IPS DF 19.7 (cell line): ENCODE measurements at regions not wholly inside any gene's neighbourhood (a gene's known extent, or its start where the extent isn't known, plus 50 kb on each side); places are given as distances from the start of the nearest gene placed in this dataset.

Experiments used
- DNase-seq: peaks from one replicate; pipeline ENCODE4 v3.0.0-alpha.2; 2013; ENCODE audit warnings: low read depth, low spot score

DNA sequence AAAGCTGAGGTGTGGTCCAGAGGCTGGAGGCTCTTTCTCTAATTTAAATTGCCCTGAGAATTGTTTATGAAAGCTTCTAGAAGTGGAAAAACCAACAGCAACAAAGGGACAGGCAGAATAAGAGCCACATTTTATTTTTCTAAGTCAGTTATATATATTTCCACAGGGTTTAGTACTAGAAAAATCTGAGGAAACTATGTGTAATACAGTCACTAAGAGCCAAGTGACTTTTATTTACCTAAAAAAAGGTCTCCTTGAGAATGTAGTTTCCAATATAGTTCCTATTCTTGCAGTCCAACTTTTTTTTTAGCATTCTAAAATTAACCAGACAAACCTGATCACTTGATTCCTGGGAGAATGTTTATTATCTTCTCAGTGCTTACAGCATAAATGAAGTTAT is 296.6 kb upstream of the MYOCD start:
- no peak for DNase-seq

DNA sequence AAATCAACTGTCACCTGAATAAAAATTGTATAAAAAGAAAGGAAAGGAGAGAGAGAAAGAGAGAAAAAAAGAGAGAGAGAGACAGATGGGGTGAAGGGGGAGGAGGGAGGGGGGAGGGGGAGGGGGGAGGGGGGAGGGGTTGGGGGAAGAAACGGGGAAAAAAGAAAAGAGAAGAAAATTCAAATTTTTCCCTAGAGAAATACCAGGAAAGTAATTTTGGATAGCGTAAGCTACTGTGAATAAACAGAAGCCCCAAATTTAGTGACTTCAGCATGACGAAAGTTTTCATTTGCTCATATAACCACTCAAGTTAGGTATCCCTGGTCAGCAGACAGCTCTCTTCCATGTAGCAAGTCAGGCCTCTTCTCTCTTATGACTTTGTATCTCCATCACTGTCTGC is 289.4 kb upstream of the MYOCD start:
- no peak for DNase-seq

DNA sequence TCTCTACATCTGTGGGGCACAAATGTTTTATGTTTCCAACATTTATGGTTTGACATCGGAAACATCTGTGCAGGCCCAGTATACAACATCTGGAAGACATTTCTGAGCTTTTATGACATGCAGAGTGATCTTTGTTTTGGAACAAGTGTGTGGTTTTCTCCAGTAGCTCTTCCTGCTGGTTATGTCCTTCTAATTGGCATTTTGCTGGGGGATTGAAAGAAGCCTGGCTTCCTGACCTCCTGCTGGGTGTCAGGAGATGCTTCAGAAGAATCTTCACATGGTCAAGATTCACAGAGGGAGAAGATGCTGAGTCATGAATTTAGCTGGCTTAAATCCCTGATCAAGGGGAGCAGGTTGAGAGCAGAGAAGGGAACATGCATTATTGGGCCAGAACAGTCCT is 279.5 kb upstream of the MYOCD start:
- no peak for DNase-seq

DNA sequence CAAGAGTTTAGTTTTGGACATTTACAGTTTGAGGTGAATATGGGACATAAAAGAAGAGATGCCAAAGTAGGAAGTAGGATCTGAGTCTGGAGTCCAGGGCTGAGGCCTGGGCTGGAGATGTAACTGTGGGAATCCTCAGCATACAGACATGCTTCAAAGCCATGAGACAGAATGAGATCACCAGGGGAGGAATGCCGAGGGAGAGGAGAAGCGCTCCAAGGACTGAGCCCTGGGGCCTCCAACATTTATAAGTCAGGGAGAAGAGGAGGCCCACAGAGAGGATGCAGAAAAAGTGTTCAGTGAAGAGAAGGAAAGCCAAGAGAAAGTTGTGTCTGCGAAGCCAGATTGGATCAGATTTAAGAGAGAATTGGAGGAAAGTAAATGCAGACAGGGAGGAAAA is 277.5 kb upstream of the MYOCD start:
- DNase-seq: no peak

DNA sequence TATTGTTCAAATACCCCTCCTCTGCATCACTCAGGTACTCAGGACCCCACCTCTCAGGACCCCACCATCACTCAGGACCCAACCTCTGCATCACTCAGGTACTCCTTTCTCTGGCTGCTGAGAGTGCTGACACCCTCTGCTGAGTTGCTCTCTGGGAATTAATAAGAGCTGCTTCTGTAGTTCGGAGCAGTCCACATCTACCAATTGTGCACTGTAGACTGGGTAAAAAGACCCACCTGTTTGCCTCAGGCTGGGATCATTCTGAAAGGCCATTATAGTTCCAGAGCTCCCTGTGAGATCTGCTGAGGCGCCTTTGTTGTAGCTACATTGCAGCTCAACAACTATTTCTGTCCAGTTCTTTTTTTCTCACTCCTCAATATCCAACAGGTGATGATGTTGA is 276.3 kb upstream of the MYOCD start:
- no peak for DNase-seq

DNA sequence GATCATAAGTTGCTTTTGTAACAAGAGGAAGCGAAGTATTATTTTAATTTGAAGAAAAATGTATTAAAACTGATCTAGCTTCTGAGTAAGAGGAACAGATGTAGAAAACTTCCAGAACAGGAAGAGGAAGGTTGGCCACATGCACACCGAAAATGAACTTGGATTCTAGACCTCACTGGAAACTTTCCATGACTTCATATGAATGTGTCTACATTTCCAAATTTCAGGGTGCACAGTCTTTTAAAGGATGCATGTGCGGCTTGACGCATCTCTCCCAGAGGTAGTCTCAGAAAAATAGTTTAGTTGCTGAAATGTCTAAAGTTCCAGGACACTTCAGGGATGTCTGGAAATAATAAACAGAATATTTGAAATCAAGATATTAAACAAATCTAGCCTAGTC is 275.1 kb upstream of the MYOCD start:
- DNase-seq: no peak

DNA sequence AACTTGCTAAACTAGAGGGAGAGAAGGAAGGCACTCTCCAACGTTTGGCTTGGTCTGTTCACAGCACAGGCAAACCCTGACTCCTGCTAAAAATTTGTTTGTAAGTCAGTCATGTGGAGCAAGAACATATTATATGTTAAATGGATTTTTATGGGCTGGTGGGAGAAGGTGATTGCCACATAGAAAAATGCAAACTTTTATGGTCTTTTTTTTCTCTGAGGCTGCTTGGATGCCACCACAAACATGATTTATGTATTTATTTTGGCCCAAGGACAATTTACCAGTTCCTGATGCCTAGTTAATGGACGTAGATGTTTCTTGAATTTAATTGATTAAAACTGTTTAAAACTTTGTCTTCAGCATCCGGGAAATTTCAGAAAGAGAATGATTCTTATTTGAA is 274.2 kb upstream of the MYOCD start:
- DNase-seq: no peak

DNA sequence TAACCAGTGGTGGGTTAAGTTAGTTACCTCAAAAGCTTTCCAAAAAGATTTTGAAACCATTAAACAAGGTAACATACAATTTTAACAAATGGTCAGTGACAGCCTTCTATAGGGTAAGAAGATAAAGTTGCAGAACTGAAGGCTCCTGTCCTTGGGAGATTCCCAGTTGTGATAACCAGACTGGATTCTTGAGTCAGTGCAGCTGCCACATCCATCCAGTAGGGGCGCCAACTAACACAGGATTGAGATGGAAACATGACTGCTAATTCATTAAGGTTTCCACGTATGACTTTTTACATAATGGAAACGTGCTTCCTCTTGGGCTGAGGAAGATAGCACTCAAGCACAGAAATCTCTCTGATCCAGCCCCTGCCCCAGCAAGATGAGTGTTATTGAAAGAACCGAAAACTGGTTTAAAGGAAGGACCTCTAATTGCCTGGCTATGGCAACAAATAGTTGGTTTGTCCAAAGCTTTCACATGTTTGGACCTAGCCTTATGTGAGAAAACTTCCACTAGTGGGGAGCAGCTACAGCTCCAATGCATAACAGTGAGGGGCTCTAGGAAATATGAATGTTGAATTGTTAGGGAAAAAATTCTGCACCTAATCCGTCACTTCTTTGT is 269.8 kb upstream of the MYOCD start:
- DNase-seq: peak; percentile 12

DNA sequence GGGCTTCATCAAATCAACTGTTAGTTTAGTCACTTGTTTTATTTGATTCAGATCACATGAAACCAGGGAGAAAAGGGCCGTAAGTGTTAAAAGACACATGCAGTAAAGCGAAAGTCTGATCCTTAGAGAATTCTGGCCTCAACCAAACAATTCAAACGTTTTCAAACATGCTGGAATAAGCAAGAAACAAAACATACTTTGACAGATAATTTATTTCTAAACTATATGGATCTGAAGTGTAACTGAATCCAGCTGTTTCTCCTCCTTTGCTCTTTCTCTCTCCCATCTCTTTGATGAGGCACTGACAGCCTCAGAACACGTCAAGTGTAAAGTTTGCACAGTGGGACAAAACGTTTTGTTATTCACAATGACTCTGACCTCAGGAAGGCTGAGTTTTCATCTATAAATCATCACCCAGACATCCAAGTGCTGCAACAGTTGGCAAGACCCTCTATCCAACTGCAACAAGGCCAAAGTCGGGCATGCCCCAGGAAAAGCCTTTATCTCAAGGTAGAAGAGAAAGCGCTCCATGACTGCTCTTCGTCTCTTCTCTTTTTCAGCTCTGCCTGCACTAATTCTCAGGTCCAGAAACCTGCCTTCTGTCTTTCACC is 267.1 kb upstream of the MYOCD start:
- DNase-seq: no peak

DNA sequence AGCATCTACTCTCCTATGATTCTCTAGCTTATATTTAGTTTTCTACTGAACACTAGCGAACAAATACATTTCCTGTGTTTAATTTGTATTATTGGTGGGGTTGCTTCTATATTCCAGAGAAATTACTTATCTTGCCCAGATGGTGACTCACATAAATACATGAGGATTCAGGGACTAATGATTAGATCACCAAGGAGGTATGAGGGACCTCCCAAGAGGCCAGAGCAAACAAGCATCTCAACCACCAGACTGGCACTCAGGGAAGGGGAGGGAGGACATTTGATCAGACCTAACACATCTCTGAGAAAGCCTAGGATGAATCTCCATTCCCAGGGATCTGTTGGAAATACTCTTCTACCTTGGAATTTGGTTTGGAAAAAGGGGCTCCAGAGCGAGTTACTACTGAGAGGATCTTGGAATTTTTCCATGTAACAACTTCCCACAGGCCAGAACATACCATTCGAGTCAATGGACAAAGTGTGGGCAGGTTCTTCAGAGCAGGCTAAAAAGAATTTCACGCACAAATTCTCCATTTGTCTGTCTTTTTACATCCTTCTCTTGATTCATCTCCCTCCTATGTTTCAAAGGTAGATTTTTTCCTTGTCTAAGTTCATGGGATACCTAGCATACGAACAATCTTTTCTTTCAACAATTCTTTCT is 262.6 kb upstream of the MYOCD start:
- no peak for DNase-seq

DNA sequence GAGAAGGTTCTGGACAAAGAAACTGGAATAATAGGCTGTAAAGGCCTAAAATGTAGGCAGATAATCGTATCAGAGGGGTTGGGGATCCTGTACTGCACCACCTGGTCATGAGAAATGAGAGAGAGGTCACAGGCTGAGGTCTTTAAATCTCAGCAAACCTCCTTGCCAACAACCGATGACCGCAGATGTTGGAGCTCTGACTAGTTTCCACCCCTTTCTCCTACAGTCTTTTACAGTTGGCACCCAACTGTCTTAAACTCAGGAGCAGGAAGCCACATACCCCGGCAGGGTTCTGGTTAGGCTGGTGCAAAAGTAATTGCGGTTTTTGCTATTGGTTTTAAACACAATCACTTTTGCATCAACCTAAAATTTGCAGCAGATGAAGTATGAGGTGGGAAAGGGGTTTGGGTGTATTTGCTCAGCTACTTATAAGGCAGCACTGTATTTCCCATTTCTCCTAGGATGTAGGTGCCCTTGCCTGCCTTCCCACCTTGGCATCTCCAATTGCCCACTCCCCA is 261.8 kb upstream of the MYOCD start:
- no peak for DNase-seq

DNA sequence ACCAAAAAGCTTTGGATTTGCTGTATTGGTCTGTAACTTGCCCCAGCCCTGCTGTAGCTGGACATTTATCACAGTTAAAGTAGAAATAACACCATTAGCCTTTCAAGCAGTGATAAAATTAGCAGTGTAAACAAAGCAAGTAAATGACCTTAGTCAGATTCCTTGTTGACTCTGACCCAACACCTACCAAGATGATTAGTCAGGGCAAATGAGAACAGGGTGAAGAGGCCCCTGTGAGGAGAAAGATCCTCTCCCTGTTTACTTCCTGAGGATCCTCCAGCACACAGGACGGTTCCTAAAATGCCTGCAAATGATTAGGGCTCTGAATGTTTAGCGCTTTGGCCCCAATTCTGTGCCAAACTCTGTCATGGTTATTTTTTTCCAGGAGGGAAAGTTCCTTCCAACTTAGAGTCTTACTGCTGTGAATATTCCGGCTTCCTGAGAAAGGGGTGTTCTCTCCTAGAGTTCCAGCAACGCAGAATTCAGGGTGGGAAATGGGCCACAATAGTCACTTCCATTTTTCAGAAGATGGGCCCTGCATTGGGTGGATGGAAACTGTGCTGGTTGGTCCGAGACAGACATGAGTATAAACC is 259.0 kb upstream of the MYOCD start:
- DNase-seq: no peak

DNA sequence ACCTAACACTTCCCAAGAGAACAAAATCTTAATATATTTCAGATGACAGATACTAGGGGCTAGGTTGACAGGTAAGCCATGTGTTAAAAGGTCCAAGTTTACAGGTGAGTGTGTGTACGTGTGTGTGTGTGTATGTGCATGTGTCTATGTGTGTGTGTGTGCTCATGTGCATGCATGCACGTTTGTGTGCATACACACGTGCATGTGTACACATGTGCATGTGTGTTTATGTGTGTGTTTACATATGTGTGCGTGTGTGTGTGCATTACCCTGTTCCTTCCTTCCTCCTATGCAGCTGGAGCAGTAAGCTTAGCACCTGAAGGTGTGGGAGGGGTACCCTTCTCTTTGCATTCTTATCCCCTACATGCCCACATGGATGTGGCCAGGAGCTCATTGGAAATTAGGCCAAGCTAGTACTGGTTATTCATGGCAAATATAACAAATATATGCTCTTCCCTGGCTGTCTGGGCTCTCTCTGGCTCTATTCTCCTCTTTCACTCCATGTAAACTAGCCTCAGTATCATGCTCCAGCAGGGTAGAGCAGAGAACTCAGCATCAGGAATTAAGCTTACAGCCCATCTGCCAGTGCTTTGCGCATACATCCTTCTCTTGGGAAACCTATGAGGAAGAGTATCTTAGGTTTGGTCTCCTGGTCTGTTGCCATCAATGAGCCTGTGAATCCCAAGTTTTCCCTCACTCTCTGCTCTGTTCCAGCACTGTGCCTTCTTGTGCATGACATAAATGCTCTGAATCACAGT is 258.0 kb upstream of the MYOCD start:
- DNase-seq: no peak

DNA sequence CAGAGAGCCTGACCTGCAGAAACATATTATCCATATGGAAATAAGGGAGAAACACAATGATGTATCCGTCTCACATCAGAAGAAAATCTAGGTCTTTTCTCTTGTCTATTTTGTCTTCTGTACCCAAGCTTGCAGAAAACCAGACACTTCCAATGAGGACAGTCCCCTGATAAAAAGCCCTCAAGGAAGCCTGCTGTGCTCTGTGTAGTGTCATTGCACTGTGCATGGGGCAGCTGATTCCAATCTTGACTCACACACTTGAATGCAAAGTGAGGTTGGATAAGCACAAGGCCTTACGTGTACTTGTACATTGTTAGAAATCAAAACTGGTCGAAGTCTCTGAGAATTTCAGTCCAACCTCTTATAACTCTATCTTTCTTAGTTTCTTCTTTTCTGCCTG is 256.6 kb upstream of the MYOCD start:
- no peak for DNase-seq

DNA sequence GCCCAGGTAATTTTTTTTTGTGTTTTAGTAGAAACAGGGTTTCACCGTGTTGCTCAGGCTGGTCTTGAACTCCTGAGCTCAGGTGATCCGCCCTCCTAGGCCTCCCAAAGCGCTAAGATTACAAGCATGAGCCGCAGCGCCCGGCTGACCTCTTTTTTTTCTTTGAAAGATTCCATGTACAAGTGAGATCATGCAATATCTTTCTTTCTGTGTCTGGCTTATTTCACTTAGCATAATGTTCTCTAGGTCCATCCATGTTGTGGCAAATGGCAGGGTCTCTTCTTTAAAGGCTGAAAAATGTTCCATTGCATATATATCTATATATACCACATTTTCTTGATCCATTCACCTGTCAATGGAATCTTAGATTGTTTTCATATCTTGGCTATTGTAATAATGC is 255.0 kb upstream of the MYOCD start:
- DNase-seq: no peak

DNA sequence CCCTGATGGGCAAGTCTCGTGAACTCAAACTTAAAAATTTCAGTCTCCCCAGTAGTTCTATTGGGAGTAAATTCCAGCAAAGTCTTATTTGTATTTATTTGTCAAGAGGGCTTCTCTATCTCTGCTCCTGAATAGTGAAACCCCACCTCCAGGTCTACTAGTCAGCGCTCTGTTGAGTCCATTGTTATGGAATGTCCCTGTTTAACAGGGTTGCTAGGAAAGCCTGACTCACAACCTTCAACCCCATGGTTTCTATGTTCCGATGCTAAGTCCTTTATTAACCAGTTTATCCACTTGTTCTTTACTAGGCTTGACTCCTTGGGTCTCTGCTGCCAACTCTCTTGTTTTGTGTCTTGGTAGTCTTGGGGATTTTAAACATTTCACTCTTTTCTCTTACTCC is 250.7 kb upstream of the MYOCD start:
- DNase-seq: peak; percentile 64

DNA sequence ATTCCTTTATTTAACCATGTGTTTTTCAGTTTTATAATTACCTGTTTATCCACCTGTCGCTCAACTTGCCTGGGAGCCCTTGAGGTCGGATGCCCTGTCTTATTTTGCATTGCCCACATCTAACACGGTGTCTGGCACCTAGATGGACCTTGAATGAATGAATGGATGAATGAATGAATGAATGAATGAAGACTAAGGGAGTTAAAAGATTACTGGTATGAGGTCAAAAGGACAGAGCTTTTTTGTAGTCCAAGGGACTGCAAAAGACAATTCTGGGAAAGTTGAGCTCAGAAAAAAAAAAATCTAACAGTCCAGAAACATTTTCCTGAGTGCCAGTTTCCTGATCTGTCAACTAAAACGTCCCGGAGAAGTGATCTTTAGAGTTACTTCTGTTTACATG is 244.6 kb upstream of the MYOCD start:
- no peak for DNase-seq

DNA sequence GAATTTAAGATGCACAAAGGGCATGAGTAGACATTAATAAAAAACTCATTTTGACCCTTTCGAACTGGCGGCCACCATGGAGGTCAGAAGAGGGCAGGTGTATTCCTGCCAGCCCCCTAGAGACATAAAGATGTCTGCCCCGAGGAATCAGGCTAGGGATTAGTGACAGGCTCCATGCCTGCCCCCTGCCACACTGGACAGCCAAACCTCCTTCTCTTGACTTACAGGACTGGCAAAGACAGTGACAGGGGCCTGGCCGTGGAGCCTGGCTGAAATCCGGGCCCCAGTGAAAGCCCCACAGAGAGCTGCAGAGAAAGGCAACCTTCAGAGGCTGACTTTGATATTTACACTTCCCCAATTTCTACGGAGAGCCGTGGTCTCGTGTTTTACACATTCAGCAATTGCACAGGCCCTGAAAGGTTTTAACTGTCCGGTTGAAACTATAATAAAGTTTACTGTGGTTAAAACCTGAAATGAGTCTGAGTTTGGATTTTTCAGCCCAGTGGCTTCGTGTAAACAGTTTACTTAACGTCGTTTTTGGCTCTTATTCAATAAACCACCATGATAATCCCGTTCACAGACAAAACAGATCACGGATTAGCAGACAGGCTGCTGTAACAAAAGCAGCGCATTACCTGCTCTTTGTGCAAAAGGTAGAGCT is 243.9 kb upstream of the MYOCD start:
- no peak for DNase-seq

DNA sequence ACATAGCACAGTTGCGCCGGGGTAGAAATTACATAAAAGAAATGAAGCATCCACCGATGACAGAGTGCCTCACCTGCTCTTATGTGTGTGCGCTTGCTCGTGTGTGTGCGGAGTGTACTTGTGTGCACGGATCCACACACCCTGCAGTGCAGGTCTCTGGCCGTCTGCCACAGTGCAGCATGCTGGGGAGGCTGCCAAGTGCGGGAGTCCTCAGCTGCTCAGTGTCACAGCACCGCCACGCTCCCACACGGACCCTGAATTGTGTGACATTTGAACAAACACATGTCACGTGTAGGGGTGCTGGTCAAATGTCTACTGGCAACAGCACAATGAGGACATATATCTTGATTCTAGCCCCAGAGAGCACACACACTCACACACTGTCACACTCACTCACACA is 243.0 kb upstream of the MYOCD start:
- no peak for DNase-seq

DNA sequence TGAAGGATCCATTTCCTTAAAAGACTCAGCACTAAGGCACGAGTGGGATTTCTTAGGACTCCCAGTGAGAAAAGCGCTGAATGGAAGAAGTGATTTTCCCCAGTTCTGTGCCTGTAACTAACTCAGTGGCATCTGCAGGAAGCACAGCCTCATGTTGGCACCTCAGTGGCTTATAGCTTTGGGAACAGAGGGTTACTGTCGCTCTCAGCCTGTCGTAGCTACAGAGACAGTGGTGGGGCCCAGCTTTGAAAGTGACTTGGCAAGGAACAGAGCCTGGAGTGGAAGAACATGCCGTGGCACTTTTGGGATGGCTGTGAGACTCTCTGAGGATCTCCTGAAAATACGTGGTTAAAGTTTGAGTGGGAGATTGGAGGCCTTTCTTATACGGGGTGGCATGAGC is 242.4 kb upstream of the MYOCD start:
- no peak for DNase-seq

DNA sequence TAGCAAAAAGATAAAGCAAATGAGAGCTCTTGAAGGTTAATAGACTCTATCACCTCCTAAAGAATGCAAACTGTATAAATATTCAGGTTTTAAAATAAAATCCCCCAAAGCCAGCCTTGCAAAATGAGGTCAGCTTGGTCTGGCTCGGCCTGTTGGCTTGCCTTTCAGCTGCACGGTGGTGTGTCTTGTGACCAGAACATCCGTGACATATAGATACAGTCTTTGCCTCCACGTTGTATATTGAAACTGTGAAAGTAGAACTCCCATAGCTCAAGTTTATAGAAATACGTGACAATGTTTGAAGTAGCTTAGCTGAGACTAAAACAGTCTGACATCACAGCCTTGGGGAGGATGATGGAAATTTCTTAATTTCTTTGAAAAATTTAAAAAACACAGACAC is 236.6 kb upstream of the MYOCD start:
- DNase-seq: no peak

DNA sequence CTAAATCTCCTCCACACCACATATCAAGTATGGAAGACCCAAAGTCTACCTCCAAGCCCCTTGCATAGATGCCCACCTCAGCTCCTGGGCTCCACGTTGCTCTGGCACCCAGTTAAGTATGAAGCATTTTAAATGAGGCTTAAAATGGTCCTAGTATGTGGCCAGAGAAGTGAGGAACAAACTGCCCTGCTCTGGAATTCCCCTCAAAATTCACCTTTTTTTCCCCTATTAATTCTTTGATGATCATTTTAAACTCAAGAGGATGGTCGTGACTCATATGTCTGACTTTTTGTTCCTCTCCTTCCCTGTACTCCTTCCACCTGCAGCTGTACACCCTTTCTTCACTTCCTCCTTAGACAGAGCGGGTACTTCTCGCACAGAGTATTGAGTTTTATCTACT is 234.5 kb upstream of the MYOCD start:
- DNase-seq: no peak
